GM23338 (cell line): ENCODE measurements at regions not wholly inside any gene's neighbourhood (a gene's known extent, or its start where the extent isn't known, plus 50 kb on each side); places are given as distances from the start of the nearest gene placed in this dataset.
"Not testable (repeated sequence)": the region's sequence is repeated elsewhere in the genome, so short reads cannot be mapped to it uniquely, and the experiment has no call there.

ENCODE experiments used
- CTCF ChIP-seq, 2 experiments: fragments of 200-600 bp in 1 of 2; sonication (generic) in 1 of 2; conservative IDR thresholded peaks; 2 replicates each; pipeline versions ENCODE4 v1.5.1 to v1.6.1; 2016 to 2017; ENCODE audit warnings: antibody characterized with exemption in 2 of 2, low read depth in 2 of 2, mild to moderate bottlenecking in 2 of 2, moderate library complexity in 1 of 2
- EZH2 ChIP-seq: fragments of 200-600 bp; sonication (generic); IDR thresholded peaks from one replicate; pipeline ENCODE4 v1.8.0; 2017; ENCODE audit warnings: antibody characterized with exemption, mild to moderate bottlenecking, low read depth; ENCODE audit not compliant: unreplicated experiment
- EZH2phosphoT487 ChIP-seq: fragments of 200-600 bp; sonication (generic); IDR thresholded peaks from one replicate; pipeline ENCODE4 v1.8.1; 2018; ENCODE audit warnings: antibody characterized with exemption; ENCODE audit not compliant: unreplicated experiment
- NANOG ChIP-seq: IDR thresholded peaks from 2 replicates; pipeline ENCODE4 v1.6.1; 2016; ENCODE audit warnings: antibody characterized with exemption, borderline replicate concordance
- POLR2AphosphoS5 ChIP-seq: IDR thresholded peaks from 2 replicates; pipeline ENCODE4 v1.6.1; 2016; ENCODE audit warnings: antibody characterized with exemption, low read depth

GRCh38 chr4:187090832-187091231, 367.2 kb upstream of the FAT1 start:
- TF ChIP-seq POLR2AphosphoS5; CTCF (conservative IDR thresholded peaks at IDR 0.05; ENCODE audit: low read depth in 2 of 2); EZH2phosphoT487; NANOG; EZH2: not testable (repeated sequence)
